H1 (cell line): ENCODE measurements at regions not wholly inside any gene's neighbourhood (a gene's known extent, or its start where the extent isn't known, plus 50 kb on each side); places are given as distances from the start of the nearest gene placed in this dataset.

Experiments used
- CTCF ChIA-PET: fragments of 300-600 bp; sonication (Branson Sonifier 250); formaldehyde crosslinking; loops from one replicate; lab custom pipeline; 2021; ENCODE audit not compliant: partially characterized antibody; lab: Charles Lee
- POLR2A ChIA-PET: fragments of 300-600 bp; sonication (Branson Sonifier 250); formaldehyde crosslinking; loops from one replicate; lab custom pipeline; 2021; ENCODE audit warnings: inconsistent platforms; ENCODE audit not compliant: partially characterized antibody; lab: Charles Lee
- DNase-seq, 2 experiments: peaks; one replicate each; pipeline versions ENCODE4 v3.0.0 to v3.0.0-alpha.2; 2010 to 2022; ENCODE audit warnings: low spot score in 2 of 2, low read depth in 1 of 2, mixed read lengths in 1 of 2
- FAIRE-seq: peaks from 2 replicates; lab custom pipeline; 2011; peaks lifted over from hg19 to GRCh38; lab: Jason Lieb, UNC
- H2AFZ ChIP-seq: 2 replicates; pipeline ENCODE4 v1.8.1; 2012; ENCODE audit warnings: low read length, inconsistent platforms
- H2AK5ac ChIP-seq: 2 replicates; pipeline ENCODE4 v1.6.1; 2013; ENCODE audit warnings: low read depth, low read length
- H2BK120ac ChIP-seq: replicated peaks from 2 replicates; pipeline ENCODE3; 2013; ENCODE audit warnings: low read depth, low read length, inconsistent platforms
- H2BK12ac ChIP-seq: 2 replicates; pipeline ENCODE4 v1.6.1; 2013; ENCODE audit warnings: low read depth, low read length
- H2BK15ac ChIP-seq: 2 replicates; pipeline ENCODE4 v1.6.1; 2013; ENCODE audit warnings: low read length
- H2BK20ac ChIP-seq: 2 replicates; pipeline ENCODE4 v1.6.1; 2013; ENCODE audit warnings: low read length
- H2BK5ac ChIP-seq: 2 replicates; pipeline ENCODE4 v1.6.1; 2013; ENCODE audit warnings: low read depth, low read length
- H3K14ac ChIP-seq: 2 replicates; pipeline ENCODE4 v1.6.1; 2013; ENCODE audit warnings: inconsistent platforms; ENCODE audit not compliant: insufficient read length
- H3K18ac ChIP-seq: 2 replicates; pipeline ENCODE4 v1.6.1; 2013; ENCODE audit warnings: low read length; ENCODE audit errors: extremely low read depth
- H3K23ac ChIP-seq: 2 replicates; pipeline ENCODE4 v1.6.1; 2013; ENCODE audit warnings: inconsistent platforms; ENCODE audit not compliant: insufficient read length
- H3K23me2 ChIP-seq: 2 replicates; pipeline ENCODE4 v1.6.1; 2013; ENCODE audit warnings: low read depth, low read length
- H3K27ac ChIP-seq: 2 replicates; pipeline ENCODE4 v1.6.1; 2011; ENCODE audit warnings: low read depth, low read length, inconsistent platforms
- H3K27me3 ChIP-seq, 4 experiments: replicated peaks in 1 of 4; 1 replicate in 1 of 4; 2 replicates in 3 of 4; pipeline versions ENCODE4 v1.6.1 to v1.8.1; 2011 to 2013; ENCODE audit warnings: low read length in 3 of 4, mild to moderate bottlenecking in 3 of 4, inconsistent platforms in 2 of 4, mixed read lengths in 2 of 4, moderate library complexity in 1 of 4; ENCODE audit not compliant: control insufficient read depth in 3 of 4, insufficient read depth in 3 of 4; ENCODE audit errors: extremely low read depth in 1 of 4
- H3K36me3 ChIP-seq, 4 experiments: 2 replicates each; pipeline versions ENCODE4 v1.6.1 to v1.8.1; 2011 to 2013; ENCODE audit warnings: mild to moderate bottlenecking in 4 of 4, low read length in 3 of 4, moderate library complexity in 2 of 4, control low read depth in 1 of 4, inconsistent platforms in 1 of 4; ENCODE audit not compliant: insufficient read depth in 4 of 4, control insufficient read depth in 2 of 4
- H3K4ac ChIP-seq: replicated peaks from 2 replicates; pipeline ENCODE3; 2013; ENCODE audit warnings: low read length, low read depth, mixed read lengths, inconsistent platforms; ENCODE audit not compliant: insufficient read length
- H3K4me1 ChIP-seq, 4 experiments: replicated peaks in 1 of 4; 1 replicate in 1 of 4; 2 replicates in 3 of 4; pipeline versions ENCODE4 v1.6.1 to v1.8.1; 2011 to 2013; ENCODE audit warnings: low read length in 3 of 4, inconsistent platforms in 2 of 4, mixed read lengths in 1 of 4; ENCODE audit not compliant: insufficient read depth in 4 of 4, control insufficient read depth in 3 of 4
- H3K4me2 ChIP-seq, 2 experiments: 2 replicates each; pipeline versions ENCODE4 v1.6.1 to v1.8.1; 2011 to 2013; ENCODE audit warnings: low read depth in 2 of 2, low read length in 2 of 2, control low read depth in 1 of 2, inconsistent platforms in 1 of 2, mild to moderate bottlenecking in 1 of 2; ENCODE audit not compliant: insufficient read depth in 1 of 2
- H3K4me3 ChIP-seq, 4 experiments: fragments of 200-600, 300-600 bp in 1 of 4; sonication (generic), shearing (Covaris generic), sonication (Bioruptor Twin) in 1 of 4; 2 replicates each; pipeline versions ENCODE4 v1.5.1 to v1.8.1; 2011 to 2016; ENCODE audit warnings: low read length in 4 of 4, low read depth in 3 of 4, control low read depth in 2 of 4, inconsistent platforms in 2 of 4, mild to moderate bottlenecking in 2 of 4, mixed read lengths in 1 of 4, moderate library complexity in 1 of 4; ENCODE audit not compliant: insufficient read depth in 2 of 4; ENCODE audit errors: extremely low read depth in 1 of 4
- H3K56ac ChIP-seq: replicated peaks from 2 replicates; pipeline ENCODE3; 2013; ENCODE audit warnings: low read depth, mild to moderate bottlenecking, mixed read lengths, low read length, inconsistent platforms; ENCODE audit not compliant: insufficient read length
- H3K79me1 ChIP-seq: 2 replicates; pipeline ENCODE4 v1.6.1; 2013; ENCODE audit warnings: low read depth, low read length, control low read depth
- H3K79me2 ChIP-seq, 2 experiments: 2 replicates each; pipeline versions ENCODE4 v1.6.1 to v1.8.1; 2012 to 2013; ENCODE audit warnings: low read length in 2 of 2, mild to moderate bottlenecking in 2 of 2, inconsistent platforms in 1 of 2; ENCODE audit not compliant: insufficient read depth in 2 of 2, control insufficient read depth in 1 of 2
- H3K9ac ChIP-seq, 4 experiments: replicated peaks in 1 of 4; 1 replicate in 1 of 4; 2 replicates in 3 of 4; pipeline versions ENCODE4 v1.6.1 to v1.8.1; 2011 to 2013; ENCODE audit warnings: low read depth in 3 of 4, low read length in 3 of 4, control low read depth in 2 of 4, mild to moderate bottlenecking in 2 of 4, moderate library complexity in 2 of 4, inconsistent platforms in 1 of 4; ENCODE audit errors: extremely low read depth in 1 of 4
- H3K9me3 ChIP-seq, 2 experiments: 2 replicates each; pipeline versions ENCODE4 v1.6.1 to v1.8.1; 2012 to 2013; ENCODE audit warnings: mild to moderate bottlenecking in 2 of 2, moderate library complexity in 2 of 2, control low read depth in 1 of 2, inconsistent platforms in 1 of 2, low read depth in 1 of 2, low read length in 1 of 2, mixed read lengths in 1 of 2; ENCODE audit not compliant: insufficient read depth in 2 of 2
- H4K20me1 ChIP-seq, 2 experiments: replicated peaks in 1 of 2; 2 replicates each; pipeline versions ENCODE3 to v1.8.1; 2011 to 2013; ENCODE audit warnings: inconsistent platforms in 2 of 2, low read length in 2 of 2, mild to moderate bottlenecking in 1 of 2; ENCODE audit not compliant: insufficient read depth in 2 of 2, control insufficient read depth in 1 of 2
- H4K5ac ChIP-seq: 2 replicates; pipeline ENCODE4 v1.6.1; 2013; ENCODE audit warnings: low read length, low read depth, mixed read lengths, inconsistent platforms; ENCODE audit not compliant: insufficient read length
- H4K8ac ChIP-seq: 2 replicates; pipeline ENCODE4 v1.8.0; 2013; ENCODE audit warnings: mild to moderate bottlenecking, moderate library complexity, low read length, inconsistent platforms; ENCODE audit not compliant: insufficient read depth; ENCODE audit errors: extremely low read depth
- H4K91ac ChIP-seq: replicated peaks from 2 replicates; pipeline ENCODE3; 2013; ENCODE audit warnings: low read length, mixed read lengths, inconsistent platforms; ENCODE audit not compliant: insufficient read length
- ATF3 ChIP-seq: IDR thresholded peaks from 2 replicates; pipeline ENCODE4 v1.6.1; 2011; ENCODE audit warnings: low read depth, mild to moderate bottlenecking, low read length; ENCODE audit not compliant: insufficient read depth
- CBX5 ChIP-seq: fragments of 300-800, 300-1000 bp; sonication (generic); IDR thresholded peaks from 2 replicates; pipeline ENCODE4 v1.7.1; 2016; ENCODE audit warnings: antibody characterized with exemption, low read length, low read depth
- GABPA ChIP-seq: IDR thresholded peaks from 2 replicates; pipeline ENCODE4 v1.6.1; 2011; ENCODE audit warnings: mild to moderate bottlenecking, low read length, moderate library complexity, borderline replicate concordance; ENCODE audit not compliant: insufficient read depth
- JUND ChIP-seq: IDR thresholded peaks from 2 replicates; pipeline ENCODE4 v1.6.1; 2011; ENCODE audit warnings: mild to moderate bottlenecking, improper control_type of control experiment, low read length
- KDM1A ChIP-seq: fragments of 200-600, 300-600 bp; sonication (generic); IDR thresholded peaks from 2 replicates; pipeline ENCODE4 v1.7.1; 2016; ENCODE audit warnings: mild to moderate bottlenecking, low read length, borderline replicate concordance
- PHF8 ChIP-seq: fragments of 200-600 bp; sonication (generic); conservative IDR thresholded peaks from 2 replicates; pipeline ENCODE4 v1.7.1; 2012; ENCODE audit warnings: low read depth, mild to moderate bottlenecking, inconsistent platforms, low read length, moderate library complexity
- RFX5 ChIP-seq: IDR thresholded peaks from 2 replicates; pipeline ENCODE4 v1.6.1; 2011; ENCODE audit warnings: low read depth, low read length, improper control_type of control experiment, borderline replicate concordance
- WGBS, 2 experiments: shearing (Covaris generic) in 1 of 2; methylation state at CpG; one replicate each; pipeline versions ENCODE4 v1.1.6 to v1.1.7; 2013 to 2015; ENCODE audit warnings: low lambda C conversion rate in 2 of 2, mixed read lengths in 2 of 2, inconsistent platforms in 1 of 2, low coverage in 1 of 2, missing lambda C conversion rate in 1 of 2; ENCODE audit not compliant: insufficient replicate concordance in 2 of 2, insufficient coverage in 1 of 2, insufficient read length in 1 of 2; ENCODE audit errors: extremely low coverage in 1 of 2, missing lambda C conversion rate in 1 of 2; 5-methylcytosine and 5-hydroxymethylcytosine counted together

GRCh38 chr9:85453850-85454249 lies 287.9 kb downstream of the AGTPBP1 start:
- no peaks in the 10 kb centered on the region for H3K23me2 ChIP-seq
- no peak overlapping the region for H3K4ac ChIP-seq
- H3K36me3 ChIP-seq, result no peaks in the 10 kb centered on the region
- CTCF ChIA-PET, result interaction anchor here (1.5 kb wide), 1 partner anchor 23 kb away, joined by 4 read pairs; no protein-coding TSS in a partner anchor
- H2BK5ac ChIP-seq, result no peak overlapping the region
- H3K4me3 ChIP-seq, result no peak overlapping the region
- no peaks in the 10 kb centered on the region for H3K79me1 ChIP-seq
- no peak overlapping the region for H3K14ac ChIP-seq
- no peaks in the 10 kb centered on the region for H3K79me2 ChIP-seq
- no peaks in the 10 kb centered on the region for H3K4me1 ChIP-seq
- 0 out of 4 replicates have a peak, but pooled peaks cover 2 to 5% of the 10 kb centered on the region in 2 experiments for H3K9me3 ChIP-seq
- POLR2A ChIA-PET, result no interaction called here
- H3K4me2 ChIP-seq, result no peak overlapping the region
- H3K9ac ChIP-seq, result no peak overlapping the region
- 83% methylated on average over 5 of the region's 5 CpGs; no CpG with 5 or more reads in 1 of the 2 experiments for WGBS, 2 experiments
- H3K56ac ChIP-seq, result no peak overlapping the region
- H2BK12ac ChIP-seq, result no peak overlapping the region
- TF ChIP-seq ATF3, result no peak
- TF ChIP-seq GABPA, result no peak
- TF ChIP-seq JUND, result no peak
- no peak for TF ChIP-seq CBX5
- TF ChIP-seq RFX5, result no peak
- TF ChIP-seq PHF8, result no peak
- TF ChIP-seq KDM1A, result no peak
- H2AK5ac ChIP-seq, result no peak overlapping the region
- no peak overlapping the region for H3K18ac ChIP-seq
- no peak overlapping the region for H2AFZ ChIP-seq
- H4K91ac ChIP-seq, result no peak overlapping the region
- no peak overlapping the region for H2BK120ac ChIP-seq
- H3K27ac ChIP-seq, result no peak overlapping the region
- no peak overlapping the region for H2BK15ac ChIP-seq
- no peak for DNase-seq
- FAIRE-seq, result no peak
- H3K27me3 ChIP-seq, result no peaks in the 10 kb centered on the region
- H4K20me1 ChIP-seq, result no peaks in the 10 kb centered on the region
- H3K23ac ChIP-seq, result no peak overlapping the region
- H2BK20ac ChIP-seq, result no peak overlapping the region
- H4K5ac ChIP-seq, result no peak overlapping the region
- H4K8ac ChIP-seq, result no peak overlapping the region
